GM18868 (cell line): ENCODE measurements at regions not wholly inside any gene's neighbourhood (a gene's known extent, or its start where the extent isn't known, plus 50 kb on each side); places are given as distances from the start of the nearest gene placed in this dataset.
A peak's percentile ranks its signal among the peaks of the same experiment; 100 is the strongest.
"Not testable (repeated sequence)": the region's sequence is repeated elsewhere in the genome, so short reads cannot be mapped to it uniquely, and the experiment has no call there.

Experiments used
- ATAC-seq: cut with Tn5 transposase; IDR thresholded peaks from one replicate; pipeline ENCODE4 v1.9.1; 2021; ENCODE audit warnings: mild to moderate bottlenecking, moderate library complexity; ENCODE audit not compliant: unreplicated experiment

DNA sequence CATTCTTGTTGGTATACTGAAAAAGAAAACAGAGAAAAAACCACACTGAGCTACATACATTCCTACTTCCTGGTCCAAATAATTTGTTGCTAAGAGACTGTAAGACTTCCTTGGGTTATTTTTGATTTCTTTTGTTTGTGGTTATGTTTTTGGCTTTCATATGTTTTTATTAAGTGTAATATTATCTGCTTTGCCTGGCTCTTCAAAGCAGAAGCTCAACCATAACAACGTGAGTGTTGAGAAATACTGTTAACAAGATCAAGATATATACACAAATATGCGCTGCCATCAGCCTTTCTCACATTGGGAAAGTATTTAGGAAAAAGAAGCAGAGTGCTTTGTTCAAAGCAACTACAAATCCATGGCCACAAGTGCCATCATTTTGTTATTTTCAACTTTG, 556.2 kb upstream of the CBLB start:
- ATAC-seq: no peak

DNA sequence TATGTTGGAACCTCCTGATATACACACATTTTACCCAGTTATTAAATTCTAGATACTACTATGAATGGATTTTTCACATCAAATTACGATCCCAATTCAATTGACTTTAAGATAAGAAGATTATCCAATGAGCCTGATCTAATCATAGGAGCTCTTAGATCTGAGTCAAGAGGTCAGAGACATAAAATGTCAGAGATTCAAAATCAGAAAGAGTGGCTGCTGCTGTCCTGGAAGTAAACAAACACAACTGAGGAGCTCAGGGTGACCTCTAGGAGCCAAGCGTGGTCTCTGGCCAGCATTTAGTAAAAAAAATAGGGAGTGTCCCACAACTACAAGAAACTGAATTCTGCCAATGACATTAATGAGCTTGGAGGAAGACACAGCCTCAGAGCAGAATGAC, 557.1 kb upstream of the CBLB start:
- no peak for ATAC-seq

DNA sequence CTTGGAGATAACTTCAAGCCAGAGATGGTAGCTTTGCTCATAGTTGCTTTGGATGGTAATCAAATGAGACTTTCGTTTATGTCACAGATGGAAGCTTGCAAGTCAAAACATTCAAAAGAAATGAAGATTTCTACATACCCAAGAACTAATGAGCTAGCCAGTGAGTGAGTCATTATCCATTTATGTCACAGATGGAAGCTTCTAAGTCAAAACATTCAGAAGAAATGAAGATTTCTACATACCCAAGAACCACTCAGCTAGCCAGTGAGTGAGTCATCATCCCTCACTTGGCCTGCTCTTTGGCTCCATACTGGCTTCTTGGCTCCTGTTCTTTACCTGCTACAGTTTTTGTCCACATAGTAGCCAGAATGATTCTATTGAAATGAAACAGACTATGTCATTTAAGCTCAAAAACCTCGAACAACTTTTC, 559.8 kb upstream of the CBLB start:
- no peak for ATAC-seq

DNA sequence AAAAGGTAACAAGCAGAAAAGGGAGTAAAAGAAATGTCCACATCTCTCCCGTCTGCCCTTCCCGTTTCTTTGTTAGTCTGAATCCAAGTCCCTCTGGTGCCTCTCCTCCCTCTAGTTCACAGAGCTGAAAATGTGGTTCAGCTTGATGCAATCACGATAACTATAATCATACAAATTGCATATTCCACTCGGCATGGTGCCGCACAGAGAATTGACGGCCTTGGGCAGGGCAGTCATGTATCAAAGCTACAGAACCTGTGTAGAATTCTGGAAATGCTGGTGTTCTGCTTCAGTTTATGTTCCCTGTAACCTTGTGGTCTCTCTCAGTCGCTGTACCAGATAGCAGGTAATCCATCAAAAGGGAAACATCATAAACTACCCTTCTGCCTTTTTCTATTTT, 562.9 kb upstream of the CBLB start:
- ATAC-seq: no peak

DNA sequence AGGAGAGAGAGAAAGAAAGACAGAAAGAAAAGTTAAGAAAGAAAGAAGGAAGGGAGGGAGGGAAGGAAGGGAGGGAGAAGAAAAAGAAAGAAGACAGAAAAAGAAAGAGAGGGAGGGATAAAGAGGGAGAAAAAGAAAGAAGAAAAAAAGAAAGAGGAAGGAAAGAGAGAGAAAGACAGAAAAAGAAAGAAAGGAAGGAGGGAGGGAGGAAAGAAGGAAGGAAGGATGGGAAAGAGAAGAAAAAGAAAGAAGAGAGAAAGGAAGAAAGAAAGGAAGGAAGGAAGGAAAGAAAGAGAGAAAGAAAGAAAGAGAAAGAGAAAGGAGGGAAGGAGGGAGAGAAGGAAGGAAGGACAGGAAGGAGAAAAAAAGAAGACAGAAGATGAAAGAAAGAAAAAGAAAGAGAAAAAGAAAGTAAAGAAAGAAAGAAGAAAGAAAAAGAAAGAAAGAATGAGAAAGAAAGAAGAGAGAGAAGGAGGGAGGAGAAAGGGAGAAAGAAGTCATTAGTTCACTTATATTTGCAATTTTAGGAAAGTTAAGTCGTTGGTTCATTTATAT, 567.2 kb upstream of the CBLB start:
- no peak for ATAC-seq

DNA sequence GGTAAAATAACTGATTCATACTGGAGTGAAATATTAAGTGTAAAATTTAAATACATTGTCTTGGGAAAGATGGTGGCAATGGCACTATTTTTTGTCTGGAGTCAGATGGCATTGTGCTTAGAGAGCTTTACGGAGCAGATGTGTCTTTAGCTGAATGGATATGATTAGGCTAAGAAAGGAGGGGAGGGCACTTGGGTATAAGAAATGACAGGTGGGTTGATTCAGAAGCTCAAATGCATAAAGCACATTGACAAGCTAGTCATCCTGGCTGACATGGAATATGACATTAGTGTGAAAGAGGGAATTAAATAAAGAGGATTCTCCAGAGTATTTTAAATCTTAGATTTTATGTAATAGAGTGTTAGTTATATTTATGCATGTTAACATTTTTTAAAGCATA, 570.1 kb upstream of the CBLB start:
- ATAC-seq: no peak

DNA sequence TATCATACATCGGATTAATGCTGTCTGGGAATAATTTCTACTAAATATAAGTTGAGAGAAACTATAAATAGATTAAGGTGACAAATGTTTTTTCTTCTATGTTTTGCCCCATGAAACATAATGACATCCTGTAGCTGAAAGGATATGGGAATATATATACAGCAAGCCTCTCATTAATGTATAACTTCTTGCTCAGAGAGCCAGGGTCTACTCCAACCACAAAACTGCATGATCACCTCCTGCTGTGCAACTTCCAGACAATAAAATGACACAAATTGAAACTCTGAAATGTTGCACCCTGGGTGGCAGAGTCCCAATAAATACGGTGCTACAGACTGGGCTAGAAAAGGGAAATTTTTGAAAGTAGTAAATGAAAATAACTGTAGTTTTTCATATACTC, 571.9 kb upstream of the CBLB start:
- ATAC-seq: no peak

DNA sequence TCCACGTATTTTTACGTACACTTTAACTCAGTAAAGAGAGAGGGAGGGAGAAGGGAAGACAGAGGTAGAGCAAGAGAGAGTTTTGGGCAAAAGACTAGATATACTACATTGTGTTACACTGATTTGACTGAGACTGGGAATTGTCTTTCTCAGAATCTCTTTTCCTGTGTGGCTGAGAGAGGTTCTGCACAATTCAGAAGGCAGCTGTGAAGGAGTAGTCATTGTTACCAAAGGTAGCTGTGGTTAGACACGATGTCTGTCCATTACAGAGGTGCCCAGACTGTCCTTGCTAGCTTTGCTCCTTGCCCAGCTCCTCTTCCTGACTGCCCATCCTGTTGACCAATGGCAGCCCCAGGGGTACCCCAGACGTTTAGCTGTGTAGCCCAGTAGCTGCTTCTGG, 577.5 kb upstream of the CBLB start:
- ATAC-seq: no peak

DNA sequence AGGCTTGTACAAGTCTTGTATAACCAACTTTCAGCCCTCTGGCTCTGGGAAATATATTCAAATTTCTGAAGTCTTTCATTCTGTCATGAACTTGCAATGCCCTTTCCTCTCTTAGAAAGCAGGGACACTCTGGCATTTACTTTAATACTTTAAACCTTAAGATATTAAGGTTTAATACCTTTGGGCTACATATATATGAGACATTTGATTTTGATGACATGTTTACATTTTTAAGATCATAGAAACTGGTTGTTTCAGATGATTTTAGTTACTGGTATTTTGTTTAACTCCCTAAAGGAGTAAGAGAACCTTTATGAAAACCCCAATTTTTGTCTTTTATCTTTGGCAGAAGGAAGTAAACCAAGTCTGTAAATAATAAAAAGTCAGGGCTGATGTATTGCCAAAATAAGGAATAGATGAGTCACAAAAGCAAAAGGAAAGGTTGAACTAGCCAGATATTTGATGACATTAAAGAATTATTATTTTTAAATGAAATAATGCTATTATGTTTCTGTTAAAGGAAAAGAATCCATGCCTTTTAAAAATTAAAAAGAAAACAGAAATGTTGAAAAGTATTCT, 579.0 kb upstream of the CBLB start:
- no peak for ATAC-seq

DNA sequence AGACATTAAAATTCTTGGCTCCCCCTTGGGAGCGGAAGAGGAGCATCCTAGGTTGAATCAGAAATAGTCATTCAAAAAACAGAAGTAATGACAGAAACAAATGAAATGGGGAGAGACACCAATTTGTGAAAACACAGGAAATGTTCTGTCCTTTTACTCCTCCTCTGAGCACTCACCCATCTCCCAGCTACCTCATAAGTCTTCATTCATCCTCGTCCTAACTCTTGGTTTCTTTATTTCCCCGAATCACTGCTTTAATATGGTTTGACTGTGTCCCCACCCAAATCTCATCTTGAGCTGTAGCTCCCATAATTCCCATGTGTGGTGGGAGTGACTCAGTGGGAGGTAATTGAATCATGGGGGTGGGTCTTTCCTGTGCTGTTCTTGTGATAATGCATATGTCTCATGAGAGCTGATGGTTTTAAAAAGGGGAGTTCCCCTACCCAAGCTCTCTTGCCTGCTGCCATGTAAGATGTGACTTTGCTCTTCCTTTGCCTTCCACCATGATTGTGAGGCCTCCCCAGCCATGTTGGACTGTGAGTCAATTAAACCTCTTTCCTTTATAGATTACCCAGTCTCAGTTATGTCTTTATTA, 579.7 kb upstream of the CBLB start:
- ATAC-seq: not testable (repeated sequence)

DNA sequence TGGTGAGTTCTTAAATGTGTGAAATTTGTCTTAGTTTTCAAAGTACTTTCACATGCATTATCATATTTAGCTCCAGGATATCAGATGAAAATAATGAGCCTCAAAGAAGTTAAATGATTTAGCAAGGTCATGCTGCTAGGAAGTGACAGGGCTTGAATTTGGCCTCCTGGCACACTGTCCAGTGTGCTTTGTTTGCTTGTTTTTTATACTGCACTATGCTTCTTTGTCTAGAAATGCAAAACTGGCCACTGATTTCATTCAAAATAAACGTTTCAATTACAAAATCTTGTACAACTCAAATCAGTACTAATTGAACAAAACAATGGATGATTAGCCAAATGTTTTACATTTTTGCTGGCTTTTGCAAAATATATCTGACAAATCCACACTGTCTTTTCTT, 583.3 kb upstream of the CBLB start:
- ATAC-seq: no peak

DNA sequence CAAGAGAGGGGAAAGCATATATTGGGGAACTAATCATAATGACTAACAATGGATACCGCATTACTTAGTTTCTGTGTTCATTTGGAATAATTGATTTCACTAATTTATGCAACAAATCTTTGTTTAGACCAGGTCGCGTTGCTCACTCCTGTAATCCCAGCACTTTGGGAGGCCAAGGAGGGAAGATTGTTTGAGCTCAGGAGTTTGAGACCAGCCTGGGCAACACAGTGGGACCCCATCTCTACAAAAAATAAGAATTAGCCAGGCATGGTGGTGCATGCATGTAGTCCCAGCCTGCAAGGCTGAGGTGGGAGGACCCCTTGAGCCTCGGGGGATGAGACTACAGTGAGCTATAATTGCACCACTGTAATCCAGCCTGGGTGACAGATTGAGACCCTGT, 585.7 kb upstream of the CBLB start:
- no peak for ATAC-seq

DNA sequence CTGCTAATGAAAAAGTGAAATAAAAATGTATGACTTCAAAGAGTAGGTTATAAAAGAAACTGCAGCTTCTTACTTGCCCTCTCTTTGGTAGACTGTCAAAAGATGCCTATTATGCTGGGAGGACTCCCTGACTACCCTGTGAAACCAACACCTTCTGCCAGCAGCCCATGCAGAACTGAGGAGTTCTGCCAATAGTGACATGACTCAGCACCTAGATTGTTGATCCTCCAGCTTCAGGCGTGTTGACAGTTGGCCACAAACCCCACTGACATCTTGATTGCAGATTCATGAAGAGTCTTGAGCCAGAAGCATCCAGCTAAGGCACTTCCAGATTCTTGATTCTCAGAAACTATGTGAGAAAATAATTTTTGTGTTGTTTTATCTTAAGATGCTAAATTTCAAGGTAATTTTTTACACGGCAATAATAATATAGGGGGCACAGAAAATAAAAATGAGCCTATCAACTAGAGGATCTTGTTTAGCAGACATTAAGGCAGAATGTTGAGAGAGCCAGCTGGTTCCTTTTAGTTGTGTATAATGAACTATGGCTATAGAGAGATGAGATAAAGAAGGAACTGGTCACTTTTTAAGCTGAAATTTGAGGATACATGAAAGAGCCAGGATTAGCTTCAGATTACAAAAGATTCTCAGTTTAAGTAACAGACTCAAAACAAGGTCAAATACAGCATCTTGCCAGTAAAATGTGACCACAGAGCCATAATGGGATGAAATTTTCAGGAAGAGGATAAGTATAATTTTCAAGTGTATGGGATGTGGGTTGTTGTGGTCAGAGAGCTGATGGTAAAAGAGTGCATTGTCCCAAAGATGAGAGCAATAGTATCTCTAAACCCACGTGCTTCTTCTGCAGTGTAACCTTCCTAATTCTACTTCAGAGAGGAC, 588.7 kb upstream of the CBLB start:
- ATAC-seq: peak; percentile 100

DNA sequence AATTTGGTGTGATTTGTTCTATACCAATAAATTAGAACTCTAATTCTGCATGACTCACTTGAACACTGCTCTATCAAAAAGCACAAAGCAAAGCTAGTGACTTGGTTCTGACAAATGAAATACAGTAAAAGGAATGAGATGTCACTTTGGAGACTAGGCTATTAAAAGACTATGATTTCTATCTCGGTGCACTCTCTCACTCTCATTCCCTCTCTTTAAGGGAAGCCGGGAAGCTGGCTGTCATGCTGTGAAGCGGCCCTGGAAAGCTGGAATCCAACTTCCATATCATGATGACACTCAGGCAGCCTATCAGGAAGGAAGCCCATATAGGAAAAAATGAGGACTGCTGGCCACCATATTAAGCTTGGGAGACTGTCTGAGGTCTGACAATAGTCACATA, 590.1 kb upstream of the CBLB start:
- no peak for ATAC-seq

DNA sequence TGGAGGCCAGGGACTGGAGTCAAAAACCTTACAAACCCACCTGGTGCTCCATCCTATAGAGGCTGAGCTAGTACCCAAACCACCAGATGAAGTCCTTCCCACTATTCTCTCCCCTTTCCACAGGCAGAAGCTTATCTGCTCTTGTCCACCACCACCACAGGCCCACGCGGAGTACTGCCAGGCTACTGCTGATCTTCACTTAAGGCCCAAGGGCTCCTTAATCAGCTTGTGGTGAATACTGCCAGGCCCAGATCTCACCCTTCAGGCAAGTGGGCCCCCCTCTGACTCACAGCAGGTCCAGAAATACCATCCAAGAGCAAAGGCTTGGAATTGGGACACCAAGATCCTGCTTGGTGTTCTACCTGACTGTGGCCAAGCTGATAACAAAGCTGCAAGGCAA, 598.1 kb upstream of the CBLB start:
- no peak for ATAC-seq

DNA sequence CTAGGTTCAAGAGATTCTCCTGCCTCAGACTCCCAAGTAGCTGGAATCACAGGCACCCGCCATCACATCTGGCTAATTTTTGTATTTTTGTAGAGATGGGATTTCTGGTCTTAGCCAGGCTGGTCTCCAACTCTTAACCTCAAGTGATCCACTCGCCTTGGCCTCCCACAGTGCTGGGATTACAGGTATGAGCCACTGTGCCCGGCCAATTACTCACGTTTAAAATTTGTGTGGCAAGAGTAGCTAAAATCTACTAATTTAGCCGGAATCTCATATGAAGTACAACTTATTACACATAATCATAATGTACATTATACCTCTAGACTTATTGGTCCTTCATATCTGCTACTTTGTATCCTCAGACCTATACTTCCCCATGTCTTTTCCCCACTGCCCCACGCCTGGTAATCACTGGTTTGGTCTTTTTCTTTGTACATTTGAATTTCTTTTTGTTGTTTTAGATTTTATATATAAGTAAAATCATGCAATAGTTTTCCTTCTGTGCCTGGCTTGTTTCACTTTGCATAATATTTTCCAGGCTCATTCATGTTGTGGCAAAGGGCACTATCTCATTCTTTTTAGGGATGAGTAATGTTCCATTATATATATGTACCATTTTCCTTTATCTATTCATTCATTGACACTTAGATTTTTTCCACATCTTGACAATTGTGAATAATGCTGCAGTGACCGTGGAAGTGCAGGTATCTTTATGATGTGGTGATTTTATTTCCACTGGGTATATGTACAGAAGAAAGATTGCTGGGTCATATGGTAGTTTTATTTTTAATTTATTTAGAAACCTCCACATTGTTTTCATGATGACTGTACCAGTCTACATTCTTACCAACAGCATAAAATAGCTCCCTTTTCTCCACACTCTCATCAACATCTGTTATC, 605.0 kb upstream of the CBLB start:
- no peak for ATAC-seq

DNA sequence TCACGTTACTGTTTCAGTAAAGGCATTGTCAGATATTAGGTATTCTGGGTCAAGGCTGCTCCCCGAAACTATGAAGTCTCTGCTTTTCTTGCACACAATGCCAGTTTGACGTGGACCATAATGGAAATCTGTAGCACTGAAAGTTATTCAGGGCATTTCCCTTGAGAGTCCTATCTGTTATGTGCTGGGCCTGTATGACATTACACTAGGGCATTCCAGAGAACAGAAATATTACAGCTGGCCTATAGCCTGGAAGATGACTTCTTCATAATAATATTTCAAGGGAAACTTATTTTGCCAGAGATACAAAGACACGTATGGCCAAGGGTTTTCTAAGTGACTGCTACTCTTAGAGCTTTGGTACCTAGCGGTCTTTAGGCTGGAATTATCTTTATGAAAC, 613.6 kb upstream of the CBLB start:
- ATAC-seq: no peak

DNA sequence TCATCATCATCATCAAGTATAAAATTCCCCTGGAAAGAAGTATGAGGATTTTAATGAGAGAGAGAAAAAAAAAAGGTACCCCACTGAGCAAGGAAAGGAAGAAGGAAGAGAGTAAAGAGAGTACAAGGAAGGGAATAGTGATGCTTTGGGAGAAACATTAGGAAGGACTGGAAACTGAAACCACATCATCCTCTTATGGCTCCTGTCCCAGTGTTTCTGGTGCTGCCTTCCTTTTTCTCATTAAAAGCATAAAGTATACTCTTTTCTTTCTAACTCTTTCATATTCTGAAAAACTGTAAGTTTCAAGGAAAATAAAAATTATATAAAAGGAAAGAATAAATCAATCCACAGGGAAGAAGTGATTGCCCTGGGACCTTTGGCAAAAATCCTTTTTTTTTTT, 616.4 kb upstream of the CBLB start:
- ATAC-seq: no peak

DNA sequence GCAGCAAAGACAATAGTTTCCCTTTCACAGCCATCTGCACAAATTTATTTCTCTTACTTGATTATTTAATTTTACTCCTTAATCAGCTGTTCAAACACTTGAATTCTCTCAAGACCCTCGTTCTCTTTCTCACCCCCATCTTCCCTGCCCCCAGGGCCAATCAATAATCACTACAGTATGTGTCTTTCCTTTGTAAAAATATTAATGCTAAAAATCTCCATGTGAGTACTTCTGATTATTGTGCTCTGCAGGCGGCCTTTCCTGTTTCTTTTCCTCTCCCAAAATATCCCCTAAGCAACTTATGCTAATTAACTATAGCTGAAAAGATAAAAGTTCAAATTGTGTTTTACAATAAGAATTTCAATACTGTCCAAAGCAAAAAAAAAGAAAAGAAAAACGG, 617.0 kb upstream of the CBLB start:
- ATAC-seq: no peak

DNA sequence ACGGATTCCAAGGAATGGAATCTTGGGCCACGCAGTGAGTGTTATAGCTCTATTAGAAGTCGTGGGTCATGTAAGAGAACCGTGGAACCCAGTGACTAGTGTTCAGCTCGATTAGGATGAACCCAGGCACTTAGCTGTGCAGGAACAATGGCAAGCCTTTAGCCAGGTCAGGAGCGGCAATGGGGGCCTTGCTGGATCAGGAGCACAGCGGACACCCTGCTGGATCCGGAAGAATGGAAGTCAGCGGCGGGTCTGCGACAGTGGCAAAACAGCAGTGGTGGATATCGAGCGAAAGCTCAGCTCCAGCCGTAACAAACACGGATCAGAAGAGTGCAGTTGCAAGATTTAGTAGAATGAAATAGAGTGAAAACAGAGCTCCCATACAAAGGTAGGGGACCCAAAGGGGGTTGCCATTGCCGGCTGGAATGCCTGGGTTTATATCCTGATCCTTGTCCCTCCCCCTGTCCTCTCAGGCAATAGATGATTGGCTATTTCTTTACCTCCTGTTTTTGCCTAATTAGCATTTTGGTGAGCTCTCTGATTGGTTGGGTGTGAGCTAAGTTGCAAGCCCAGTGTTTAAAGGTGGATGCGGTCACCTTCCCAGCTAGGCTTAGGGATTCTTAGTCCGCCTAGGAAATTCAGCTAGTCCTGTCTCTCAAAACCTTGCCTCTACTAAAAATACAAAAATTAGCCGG, 618.3 kb upstream of the CBLB start:
- ATAC-seq: not testable (repeated sequence)
